SK-N-SH (cell line): ENCODE measurements at regions not wholly inside any gene's neighbourhood (a gene's known extent, or its start where the extent isn't known, plus 50 kb on each side); places are given as distances from the start of the nearest gene placed in this dataset.

Experiments used
- CTCF ChIA-PET: fragments of 300-600, 350-600 bp; formaldehyde crosslinking; extraction: SDS; loops from one replicate; lab custom pipeline; 2021; lab: Yijun Ruan, JAX
- POLR2A ChIA-PET: fragments of 350-600 bp; sonication (Branson Sonifier 250); formaldehyde crosslinking; extraction: SDS; loops from one replicate; lab custom pipeline; 2020; ENCODE audit warnings: antibody characterized with exemption, inconsistent platforms; lab: Yijun Ruan, JAX
- DNase-seq: peaks from one replicate; pipeline ENCODE4 v3.0.0; 2012
- H2AFZ ChIP-seq: fragments of 200-600 bp; sonication (generic); 2 replicates; pipeline ENCODE4 v1.8.1; 2016; ENCODE audit warnings: antibody characterized with exemption, mild to moderate bottlenecking, low read depth
- H3F3A ChIP-seq: fragments of 200-600 bp; sonication (generic); replicated peaks from 2 replicates; pipeline ENCODE3; 2016; ENCODE audit warnings: antibody characterized with exemption, mild to moderate bottlenecking; ENCODE audit not compliant: insufficient read depth
- H3K27ac ChIP-seq, 2 experiments: fragments of 200-500 bp in 1 of 2; fragments of 200-600 bp in 1 of 2; sonication (Bioruptor generic) in 1 of 2; sonication (generic), shearing (Covaris generic) in 1 of 2; 2 replicates each; pipeline versions ENCODE4 v1.5.1 to v1.6.1; 2014 to 2016; ENCODE audit warnings: low read depth in 2 of 2, inconsistent platforms in 1 of 2, low read length in 1 of 2, mild to moderate bottlenecking in 1 of 2, mixed read lengths in 1 of 2
- H3K27me3 ChIP-seq: fragments of 200-600 bp; sonication (generic), shearing (Covaris generic); 2 replicates; pipeline ENCODE4 v1.6.1; 2016; ENCODE audit warnings: mixed run types; ENCODE audit not compliant: insufficient read depth
- H3K36me3 ChIP-seq, 2 experiments: fragments of 200-500 bp in 1 of 2; fragments of 200-600 bp in 1 of 2; sonication (Bioruptor generic) in 1 of 2; sonication (generic) in 1 of 2; replicated peaks in 1 of 2; 2 replicates each; pipeline versions ENCODE3 to v1.5.1; 2014 to 2016; ENCODE audit warnings: low read length in 1 of 2, mild to moderate bottlenecking in 1 of 2; ENCODE audit not compliant: insufficient read depth in 2 of 2, control insufficient read depth in 1 of 2
- H3K4me1 ChIP-seq, 2 experiments: fragments of 200-500 bp in 1 of 2; fragments of 200-600 bp in 1 of 2; sonication (Bioruptor generic) in 1 of 2; sonication (generic), shearing (Covaris generic) in 1 of 2; 2 replicates each; pipeline versions ENCODE4 v1.5.1 to v1.6.1; 2014 to 2016; ENCODE audit warnings: low read depth in 1 of 2, low read length in 1 of 2, mixed run types in 1 of 2; ENCODE audit not compliant: insufficient read depth in 2 of 2, control insufficient read depth in 1 of 2
- H3K4me2 ChIP-seq: fragments of 200-600 bp; sonication (generic), shearing (Covaris generic); 2 replicates; pipeline ENCODE4 v1.6.1; 2017; ENCODE audit warnings: mixed run types
- H3K4me3 ChIP-seq, 2 experiments: fragments of 200-500 bp in 1 of 2; fragments of 200-600 bp in 1 of 2; sonication (Bioruptor generic) in 1 of 2; sonication (generic), shearing (Covaris generic) in 1 of 2; 2 replicates each; pipeline versions ENCODE4 v1.5.1 to v1.8.1; 2014 to 2016; ENCODE audit warnings: low read depth in 2 of 2, inconsistent platforms in 1 of 2, low read length in 1 of 2, mild to moderate bottlenecking in 1 of 2, mixed read lengths in 1 of 2, moderate library complexity in 1 of 2
- H3K79me2 ChIP-seq: fragments of 200-600 bp; sonication (generic); 2 replicates; pipeline ENCODE4 v1.8.1; 2017; ENCODE audit warnings: mild to moderate bottlenecking; ENCODE audit not compliant: insufficient read depth
- H3K9ac ChIP-seq: fragments of 200-600 bp; sonication (generic); 2 replicates; pipeline ENCODE4 v1.6.1; 2017; ENCODE audit warnings: mixed run types
- H3K9me2 ChIP-seq: fragments of 200-600 bp; sonication (generic); 2 replicates; pipeline ENCODE4 v1.6.1; 2017; ENCODE audit warnings: mixed run types
- H3K9me3 ChIP-seq: fragments of 200-600 bp; sonication (generic); 2 replicates; pipeline ENCODE4 v1.6.1; 2017; ENCODE audit warnings: mixed run types, mild to moderate bottlenecking, moderate library complexity
- H4K20me1 ChIP-seq: fragments of 200-600 bp; sonication (generic); 2 replicates; pipeline ENCODE4 v1.6.1; 2017; ENCODE audit warnings: mild to moderate bottlenecking, mixed run types; ENCODE audit not compliant: insufficient read depth
- CHD2 ChIP-seq: fragments of 150-350 bp; IDR thresholded peaks from 2 replicates; pipeline ENCODE4 v1.6.1; 2018; ENCODE audit warnings: low read length; ENCODE audit not compliant: partially characterized antibody
- CTCF ChIP-seq: fragments of 200-600 bp; sonication (generic); IDR thresholded peaks from 2 replicates; pipeline ENCODE4 v1.6.1; 2017; ENCODE audit warnings: antibody characterized with exemption, mild to moderate bottlenecking, moderate library complexity
- EP300 ChIP-seq, 2 experiments: IDR thresholded peaks; 2 replicates each; pipeline versions ENCODE4 v1.4.0 to v1.6.1; 2012; ENCODE audit warnings: borderline replicate concordance in 1 of 2, low read depth in 1 of 2, low read length in 1 of 2
- FOXM1 ChIP-seq: IDR thresholded peaks from 2 replicates; pipeline ENCODE4 v1.4.0; 2012; ENCODE audit warnings: low read depth, mild to moderate bottlenecking
- GABPA ChIP-seq: IDR thresholded peaks from 2 replicates; pipeline ENCODE4 v1.4.0; 2012; ENCODE audit warnings: low read depth, mild to moderate bottlenecking
- JUND ChIP-seq: IDR thresholded peaks from 2 replicates; pipeline ENCODE4 v1.4.0; 2012
- MEF2A ChIP-seq: IDR thresholded peaks from 2 replicates; pipeline ENCODE4 v1.4.0; 2012; ENCODE audit warnings: low read depth, borderline replicate concordance
- NFIC ChIP-seq: IDR thresholded peaks from 2 replicates; pipeline ENCODE4 v1.4.0; 2012; ENCODE audit warnings: borderline replicate concordance
- NRF1 ChIP-seq: IDR thresholded peaks from 2 replicates; pipeline ENCODE4 v1.6.1; 2012; ENCODE audit warnings: low read depth, mild to moderate bottlenecking, low read length
- POLR2AphosphoS5 ChIP-seq: IDR thresholded peaks from 2 replicates; pipeline ENCODE4 v1.6.1; 2012; ENCODE audit warnings: low read depth, low read length
- RFX5 ChIP-seq: IDR thresholded peaks from 2 replicates; pipeline ENCODE4 v1.6.1; 2012; ENCODE audit warnings: mild to moderate bottlenecking, improper control_type of control experiment, low read length
- RXRA ChIP-seq: IDR thresholded peaks from 2 replicates; pipeline ENCODE4 v1.4.0; 2012; ENCODE audit warnings: low read depth, mild to moderate bottlenecking, borderline replicate concordance
- SMC3 ChIP-seq: IDR thresholded peaks from 2 replicates; pipeline ENCODE4 v1.6.1; 2012; ENCODE audit warnings: low read depth, low read length, improper control_type of control experiment
- TCF12 ChIP-seq: IDR thresholded peaks from 2 replicates; pipeline ENCODE4 v1.4.0; 2012
- TEAD4 ChIP-seq: IDR thresholded peaks from 2 replicates; pipeline ENCODE4 v1.4.0; 2012; ENCODE audit warnings: mild to moderate bottlenecking, borderline replicate concordance; ENCODE audit not compliant: insufficient read depth
- USF2 ChIP-seq: fragments of 150-350 bp; IDR thresholded peaks from 2 replicates; pipeline ENCODE4 v1.6.1; 2017; ENCODE audit warnings: antibody characterized with exemption, low read length, low read depth, borderline replicate concordance
- YY1 ChIP-seq: IDR thresholded peaks from 2 replicates; pipeline ENCODE4 v1.4.0; 2012; ENCODE audit warnings: low read depth, mild to moderate bottlenecking
- ZBTB33 ChIP-seq: IDR thresholded peaks from 2 replicates; pipeline ENCODE4 v1.4.0; 2012; ENCODE audit warnings: low read depth, borderline replicate concordance
- WGBS: methylation state at CpG from one replicate; pipeline ENCODE4 v1.1.6; 2017; ENCODE audit warnings: low lambda C conversion rate; 5-methylcytosine and 5-hydroxymethylcytosine counted together
- TF ChIP-seq, protein P1 (sequence below): IDR thresholded peaks from 2 replicates; pipeline ENCODE4 v1.4.0; 2012; ENCODE audit warnings: low read depth
- TF ChIP-seq, protein P2 (sequence below): IDR thresholded peaks from 2 replicates; pipeline ENCODE4 v1.4.0; 2012; ENCODE audit warnings: low read depth, borderline replicate concordance

- Histone ChIP-seq H3F3A (no peaks in the 10 kb centered on the region), H4K20me1 (no peaks in the 10 kb centered on the region), H3K9me2 (no peaks in the 10 kb centered on the region), H3K27ac (no peak overlapping the region), H2AFZ (no peak overlapping the region), H3K4me1 (no peaks in the 10 kb centered on the region), H3K79me2 (no peaks in the 10 kb centered on the region), H3K9me3 (no peaks in the 10 kb centered on the region; the same call in none of the 2 replicates), H3K9ac (no peak overlapping the region), H3K4me3 (no peak overlapping the region), H3K4me2 (no peak overlapping the region), H3K27me3 (no peaks in the 10 kb centered on the region), H3K36me3 (no peaks in the 10 kb centered on the region)
- ChIA-PET POLR2A (no interaction called here), CTCF (no interaction called here)
- no peak for DNase-seq
- no peak for TF ChIP-seq TEAD4
- 0% methylated on average over 2 of the region's 2 CpGs for WGBS
Measured at GRCh38 chr6:61217714-61218113, 1068.3 kb downstream of the KHDRBS2 start.

- no peak overlapping the region for H3K9ac ChIP-seq
- H3K9me2 ChIP-seq, result no peaks in the 10 kb centered on the region
- no peak overlapping the region for H3K4me3 ChIP-seq
- no peaks in the 10 kb centered on the region for H3K4me1 ChIP-seq
- H3F3A ChIP-seq, result no peaks in the 10 kb centered on the region
- WGBS, result 0% methylated on average over 1 of the region's 1 CpG
- H4K20me1 ChIP-seq, result no peaks in the 10 kb centered on the region
- no peaks in the 10 kb centered on the region for H3K27me3 ChIP-seq
- no peak overlapping the region for H2AFZ ChIP-seq
- no peak for DNase-seq
- no peaks in the 10 kb centered on the region for H3K36me3 ChIP-seq
- CTCF ChIA-PET, result no interaction called here
- H3K27ac ChIP-seq, result no peak overlapping the region
- H3K9me3 ChIP-seq, result peaks cover 12% of the 10 kb centered on the region; the same call in 1 of the 2 replicates
- TF ChIP-seq EP300 (IDR thresholded peaks at IDR 0.05; ENCODE audit: borderline replicate concordance in 1 of 2, low read depth in 1 of 2, low read length in 1 of 2), result no peak
- no peak for TF ChIP-seq GABPA
- TF ChIP-seq RFX5, result no peak
- no peak for TF ChIP-seq CTCF
- TF ChIP-seq TEAD4, result no peak
- no peak for TF ChIP-seq YY1
- TF ChIP-seq POLR2AphosphoS5, result no peak
- no peak for TF ChIP-seq MEF2A
- no peak for TF ChIP-seq NRF1
- TF ChIP-seq FOXM1, result no peak
- no peak for TF ChIP-seq RXRA
- TF ChIP-seq, protein P1, sequence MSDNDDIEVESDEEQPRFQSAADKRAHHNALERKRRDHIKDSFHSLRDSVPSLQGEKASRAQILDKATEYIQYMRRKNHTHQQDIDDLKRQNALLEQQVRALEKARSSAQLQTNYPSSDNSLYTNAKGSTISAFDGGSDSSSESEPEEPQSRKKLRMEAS, result no peak
- no peak for TF ChIP-seq TCF12
- no peak for TF ChIP-seq JUND
- TF ChIP-seq, protein P2, sequence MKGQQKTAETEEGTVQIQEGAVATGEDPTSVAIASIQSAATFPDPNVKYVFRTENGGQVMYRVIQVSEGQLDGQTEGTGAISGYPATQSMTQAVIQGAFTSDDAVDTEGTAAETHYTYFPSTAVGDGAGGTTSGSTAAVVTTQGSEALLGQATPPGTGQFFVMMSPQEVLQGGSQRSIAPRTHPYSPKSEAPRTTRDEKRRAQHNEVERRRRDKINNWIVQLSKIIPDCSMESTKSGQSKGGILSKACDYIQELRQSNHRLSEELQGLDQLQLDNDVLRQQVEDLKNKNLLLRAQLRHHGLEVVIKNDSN, result no peak
- TF ChIP-seq SMC3, result no peak
- TF ChIP-seq ZBTB33, result no peak
- TF ChIP-seq USF2, result no peak
- TF ChIP-seq NFIC, result no peak
- TF ChIP-seq CHD2, result no peak
- TF ChIP-seq, all 33 proteins: peak for 0
- Histone ChIP-seq H3K4me2 (no peak overlapping the region), H3K79me2 (no peaks in the 10 kb centered on the region)
- POLR2A ChIA-PET, result no interaction called here
Measured at GRCh38 chr6:61210549-61210948, 1075.5 kb downstream of the KHDRBS2 start.
